Endothelial cell of umbilical vein (primary cell): ENCODE measurements at regions not wholly inside any gene's neighbourhood (a gene's known extent, or its start where the extent isn't known, plus 50 kb on each side); places are given as distances from the start of the nearest gene placed in this dataset.

Experiments used
- BruUV-seq: library from RNA; stranded (reverse); fragments of 400-500 nt; replicated peaks from 2 replicates; lab custom pipeline; 2021; lab: Mats Ljungman, UMichigan
- CTCF ChIA-PET: fragments of 300-600, 350-600 bp; sonication (Branson Sonifier 250); formaldehyde crosslinking; loops from one replicate; lab custom pipeline; 2021; ENCODE audit warnings: antibody characterized with exemption, inconsistent platforms; lab: Charles Lee
- POLR2A ChIA-PET: fragments of 300-600, 350-600 bp; sonication (Branson Sonifier 250); formaldehyde crosslinking; loops from one replicate; lab custom pipeline; 2021; ENCODE audit warnings: antibody characterized with exemption, inconsistent platforms; lab: Charles Lee
- DNase-seq: peaks from one replicate; pipeline ENCODE4 v3.0.0-alpha.2; 2011; ENCODE audit warnings: low read depth, low spot score
- FAIRE-seq: peaks from 2 replicates; lab custom pipeline; 2011; peaks lifted over from hg19 to GRCh38; lab: Jason Lieb, UNC
- H2AFZ ChIP-seq: 2 replicates; pipeline ENCODE4 v1.6.0; 2012; ENCODE audit warnings: low read depth, low read length, control low read depth, inconsistent platforms
- H3K27ac ChIP-seq: 2 replicates; pipeline ENCODE4 v1.5.1; 2011; ENCODE audit warnings: low read depth, mild to moderate bottlenecking, control low read depth, low read length, moderate library complexity; ENCODE audit not compliant: insufficient read depth
- H3K27me3 ChIP-seq, 2 experiments: 2 replicates each; pipeline versions ENCODE4 v1.6.0 to v1.6.1; 2011; ENCODE audit warnings: low read length in 2 of 2, mixed read lengths in 1 of 2; ENCODE audit not compliant: control insufficient read depth in 2 of 2, insufficient read depth in 2 of 2
- H3K36me3 ChIP-seq, 2 experiments: 2 replicates in 1 of 2; 3 replicates in 1 of 2; pipeline ENCODE4 v1.5.1; 2011; ENCODE audit warnings: low read length in 2 of 2, mild to moderate bottlenecking in 1 of 2, moderate library complexity in 1 of 2; ENCODE audit not compliant: control insufficient read depth in 2 of 2, insufficient read depth in 2 of 2; ENCODE audit errors: extremely low read depth in 1 of 2
- H3K4me1 ChIP-seq: 3 replicates; pipeline ENCODE4 v1.5.1; 2011; ENCODE audit warnings: mild to moderate bottlenecking, low read length; ENCODE audit not compliant: control insufficient read depth, insufficient read depth; ENCODE audit errors: extremely low read depth
- H3K4me2 ChIP-seq: 2 replicates; pipeline ENCODE4 v1.6.1; 2011; ENCODE audit warnings: low read length, control low read depth, mixed read lengths; ENCODE audit not compliant: insufficient read depth
- H3K4me3 ChIP-seq, 3 experiments: fragments of 200-600 bp in 1 of 3; sonication (generic), shearing (Covaris generic) in 1 of 3; replicated peaks in 1 of 3; 2 replicates each; pipeline ENCODE4 v1.5.1; 2011 to 2016; ENCODE audit warnings: control low read depth in 3 of 3, low read length in 3 of 3, mild to moderate bottlenecking in 2 of 3, inconsistent platforms in 1 of 3, low read depth in 1 of 3, moderate library complexity in 1 of 3; ENCODE audit not compliant: insufficient read depth in 1 of 3
- H3K79me2 ChIP-seq: 2 replicates; pipeline ENCODE4 v1.6.0; 2012; ENCODE audit warnings: low read length, inconsistent platforms; ENCODE audit not compliant: control insufficient read depth, insufficient read depth
- H3K9ac ChIP-seq: replicated peaks from 2 replicates; pipeline ENCODE3; 2011; ENCODE audit warnings: low read length, control low read depth; ENCODE audit not compliant: insufficient read depth; ENCODE audit errors: extremely low read depth
- H3K9me1 ChIP-seq: replicated peaks from 3 replicates; pipeline ENCODE4 v1.6.0; 2011; ENCODE audit warnings: mild to moderate bottlenecking, low read length; ENCODE audit not compliant: control insufficient read depth, insufficient read depth; ENCODE audit errors: extremely low read depth
- H3K9me3 ChIP-seq: replicated peaks from 2 replicates; pipeline ENCODE4 v1.5.1; 2012; ENCODE audit warnings: low read length, inconsistent platforms; ENCODE audit not compliant: control insufficient read depth, insufficient read depth
- H4K20me1 ChIP-seq: replicated peaks from 2 replicates; pipeline ENCODE3; 2011; ENCODE audit warnings: mild to moderate bottlenecking, low read length; ENCODE audit not compliant: control insufficient read depth, insufficient read depth; ENCODE audit errors: extremely low read depth
- EZH2 ChIP-seq: IDR thresholded peaks from 2 replicates; pipeline ENCODE4 v1.6.1; 2012; ENCODE audit warnings: borderline replicate concordance, low read depth, mild to moderate bottlenecking, moderate library complexity, low read length, inconsistent platforms; ENCODE audit not compliant: severe bottlenecking
- FOS ChIP-seq: IDR thresholded peaks from 2 replicates; pipeline ENCODE4 v1.6.1; 2011; ENCODE audit warnings: mild to moderate bottlenecking, low read length, moderate library complexity, borderline replicate concordance; ENCODE audit not compliant: insufficient read depth
- GATA2 ChIP-seq: IDR thresholded peaks from 2 replicates; pipeline ENCODE4 v1.7.0; 2011; ENCODE audit warnings: low read depth, mild to moderate bottlenecking, moderate library complexity, mixed read lengths, low read length; ENCODE audit not compliant: insufficient read length, insufficient read depth
- JUN ChIP-seq: IDR thresholded peaks from 2 replicates; pipeline ENCODE4 v1.6.1; 2011; ENCODE audit warnings: borderline replicate concordance, low read depth; ENCODE audit not compliant: insufficient read length, insufficient read depth
- MYC ChIP-seq: IDR thresholded peaks from one replicate; pipeline ENCODE4 v1.6.1; 2011; ENCODE audit warnings: mild to moderate bottlenecking, low read depth, low read length
- POLR2A ChIP-seq: IDR thresholded peaks from 2 replicates; pipeline ENCODE4 v1.6.1; 2012; ENCODE audit warnings: low read depth, mild to moderate bottlenecking, control low read depth, low read length
- POLR2AphosphoS5 ChIP-seq: IDR thresholded peaks from 2 replicates; pipeline ENCODE4 v1.6.1; 2012; ENCODE audit warnings: low read depth, mild to moderate bottlenecking, control low read depth, low read length, moderate library complexity; ENCODE audit not compliant: insufficient read depth
- dilution Hi-C: fragments of 300-500 bp; cut with MboI; formaldehyde crosslinking; loops from one replicate; pipeline ENCODE4 v1.15.0; 2019; ENCODE audit warnings: low sequenced_read_pairs; ENCODE audit not compliant: extremely low pct_ligation_motif_present
- intact Hi-C: fragments of 100-400 bp; cut with micrococcal nuclease; formaldehyde crosslinking; loops from one replicate; pipeline ENCODE4 v1.10.0; 2022
- TF ChIP-seq, protein P1 (sequence below): IDR thresholded peaks from 2 replicates; pipeline ENCODE4 v1.6.1; 2011; ENCODE audit not compliant: insufficient read depth, insufficient read length
- TF ChIP-seq, protein P2 (sequence below), 2 donors: IDR thresholded peaks; 1 replicate in 1 of 2; 2 replicates in 1 of 2; pipeline ENCODE4 v1.5.1; 2011; ENCODE audit warnings: low read length in 2 of 2, mild to moderate bottlenecking in 2 of 2, moderate library complexity in 2 of 2, control low read depth in 1 of 2, inconsistent platforms in 1 of 2, low read depth in 1 of 2; ENCODE audit not compliant: insufficient read depth in 1 of 2; ENCODE audit errors: extremely low read depth in 1 of 2

DNA sequence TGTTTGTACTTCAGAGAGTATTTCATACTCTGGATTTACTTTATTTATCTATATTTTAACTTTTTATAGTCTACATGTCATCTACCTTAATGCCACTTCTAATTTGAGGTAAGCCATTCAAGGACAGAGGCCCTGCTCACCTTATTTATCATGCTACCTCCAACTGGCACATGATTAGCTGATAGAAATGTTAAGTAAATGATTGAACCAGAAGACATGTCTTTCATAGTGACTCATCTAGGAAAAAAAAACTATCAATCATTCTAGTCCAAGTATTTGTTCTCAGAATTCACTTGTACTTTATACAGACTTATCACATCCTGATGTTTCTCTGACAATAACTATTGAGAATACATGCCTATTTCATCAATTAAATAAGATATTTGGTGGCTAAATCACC, 856.3 kb downstream of the XPNPEP1 start:
- TF ChIP-seq EZH2 (no peak), FOS (no peak), POLR2A (no peak), POLR2AphosphoS5 (no peak), GATA2 (no peak), JUN (no peak), MYC (no peak)
- TF ChIP-seq, protein P1, sequence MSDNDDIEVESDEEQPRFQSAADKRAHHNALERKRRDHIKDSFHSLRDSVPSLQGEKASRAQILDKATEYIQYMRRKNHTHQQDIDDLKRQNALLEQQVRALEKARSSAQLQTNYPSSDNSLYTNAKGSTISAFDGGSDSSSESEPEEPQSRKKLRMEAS: no peak
- TF ChIP-seq, protein P2, sequence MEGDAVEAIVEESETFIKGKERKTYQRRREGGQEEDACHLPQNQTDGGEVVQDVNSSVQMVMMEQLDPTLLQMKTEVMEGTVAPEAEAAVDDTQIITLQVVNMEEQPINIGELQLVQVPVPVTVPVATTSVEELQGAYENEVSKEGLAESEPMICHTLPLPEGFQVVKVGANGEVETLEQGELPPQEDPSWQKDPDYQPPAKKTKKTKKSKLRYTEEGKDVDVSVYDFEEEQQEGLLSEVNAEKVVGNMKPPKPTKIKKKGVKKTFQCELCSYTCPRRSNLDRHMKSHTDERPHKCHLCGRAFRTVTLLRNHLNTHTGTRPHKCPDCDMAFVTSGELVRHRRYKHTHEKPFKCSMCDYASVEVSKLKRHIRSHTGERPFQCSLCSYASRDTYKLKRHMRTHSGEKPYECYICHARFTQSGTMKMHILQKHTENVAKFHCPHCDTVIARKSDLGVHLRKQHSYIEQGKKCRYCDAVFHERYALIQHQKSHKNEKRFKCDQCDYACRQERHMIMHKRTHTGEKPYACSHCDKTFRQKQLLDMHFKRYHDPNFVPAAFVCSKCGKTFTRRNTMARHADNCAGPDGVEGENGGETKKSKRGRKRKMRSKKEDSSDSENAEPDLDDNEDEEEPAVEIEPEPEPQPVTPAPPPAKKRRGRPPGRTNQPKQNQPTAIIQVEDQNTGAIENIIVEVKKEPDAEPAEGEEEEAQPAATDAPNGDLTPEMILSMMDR (IDR thresholded peaks at IDR 0.05; ENCODE audit: extremely low read depth in 1 of 2, insufficient read depth in 1 of 2, low read depth in 1 of 2, low read length in 2 of 2): no peak
- peaks cover 3% of the 10 kb centered on the region for H3K9me3 ChIP-seq

More for the DNA sequence above, 856.3 kb downstream of the XPNPEP1 start:
- Histone ChIP-seq H4K20me1 (no peaks in the 10 kb centered on the region), H3K27me3 (no peaks in the 10 kb centered on the region), H3K27ac (no peak overlapping the region), H2AFZ (no peak overlapping the region), H3K4me2 (no peak overlapping the region), H3K9ac (no peak overlapping the region), H3K9me1 (no peaks in the 10 kb centered on the region), H3K4me1 (no peaks in the 10 kb centered on the region), H3K79me2 (no peaks in the 10 kb centered on the region), H3K36me3 (no peaks in the 10 kb centered on the region), H3K4me3 (no peak overlapping the region)
- intact Hi-C loops: no loop called here
- ChIA-PET CTCF (no interaction called here), POLR2A (no interaction called here)
- dilution Hi-C loops: no loop called here
- FAIRE-seq (no peak), DNase-seq (no peak)
- no TSS peak for BruUV-seq
